Femur (tissue), 1 donor: ENCODE measurements at regions not wholly inside any gene's neighbourhood (a gene's known extent, or its start where the extent isn't known, plus 50 kb on each side); places are given as distances from the start of the nearest gene placed in this dataset.
"Not testable (repeated sequence)": the region's sequence is repeated elsewhere in the genome, so short reads cannot be mapped to it uniquely, and the experiment has no call there.

Experiments
- DNase-seq: peaks from one replicate; pipeline ENCODE4 v3.0.0-alpha.2; 2017

GRCh38 chr11:104774578-104774977 is 123.7 kb downstream of the CASP12 start:
- DNase-seq: no peak

GRCh38 chr11:104772806-104773241 is 125.4 kb downstream of the CASP12 start:
- DNase-seq: peak; percentile 34

- no peak for DNase-seq
Observed at GRCh38 chr11:104771763-104772162, 126.5 kb downstream of the CASP12 start.

- DNase-seq: not testable (repeated sequence)
Observed at GRCh38 chr11:104771046-104771445, 127.2 kb downstream of the CASP12 start.

GRCh38 chr11:104765401-104766095 is 132.7 kb downstream of the CASP12 start:
- DNase-seq: no peak

GRCh38 chr11:104764710-104765045 is 133.6 kb downstream of the CASP12 start:
- DNase-seq: no peak

- no peak for DNase-seq
Observed at GRCh38 chr11:104763930-104764709, 134.1 kb downstream of the CASP12 start.

- no peak for DNase-seq
Observed at GRCh38 chr11:104761511-104761910, 136.7 kb downstream of the CASP12 start.

GRCh38 chr11:104759464-104759863 is 138.8 kb downstream of the CASP12 start:
- no peak for DNase-seq

- DNase-seq: no peak
Observed at GRCh38 chr11:104738918-104739317, 159.3 kb downstream of the CASP12 start.

GRCh38 chr11:104738208-104738607 is 160.1 kb downstream of the CASP12 start:
- DNase-seq: no peak

GRCh38 chr11:104736502-104736901 is 161.8 kb downstream of the CASP12 start:
- no peak for DNase-seq

- no peak for DNase-seq
Observed at GRCh38 chr11:104734998-104735397, 163.3 kb downstream of the CASP12 start.

- DNase-seq: no peak
Observed at GRCh38 chr11:104731890-104732289, 166.4 kb downstream of the CASP12 start.

- DNase-seq: no peak
Observed at GRCh38 chr11:104728927-104729326, 169.3 kb downstream of the CASP12 start.

GRCh38 chr11:104727768-104728167 is 170.5 kb downstream of the CASP12 start:
- no peak for DNase-seq

- DNase-seq: no peak
Observed at GRCh38 chr11:104727095-104727494, 171.2 kb downstream of the CASP12 start.

- no peak for DNase-seq
Observed at GRCh38 chr11:104725796-104726408, 172.4 kb downstream of the CASP12 start.

- no peak for DNase-seq
Observed at GRCh38 chr11:104713401-104713800, 184.9 kb downstream of the CASP12 start.

GRCh38 chr11:104705490-104706190 is 192.6 kb downstream of the CASP12 start:
- DNase-seq: peak; percentile 53

- DNase-seq: no peak
Observed at GRCh38 chr11:104704888-104705287, 193.4 kb downstream of the CASP12 start.

GRCh38 chr11:104704146-104704830 is 194.0 kb downstream of the CASP12 start:
- DNase-seq: no peak

GRCh38 chr11:104700609-104701008 is 197.7 kb downstream of the CASP12 start:
- no peak for DNase-seq
